Lower leg skin (tissue), 4 donors: ENCODE measurements at regions not wholly inside any gene's neighbourhood (a gene's known extent, or its start where the extent isn't known, plus 50 kb on each side); places are given as distances from the start of the nearest gene placed in this dataset.
A peak's percentile ranks its signal among the peaks of the same experiment; 100 is the strongest.

ENCODE experiments used
- DNase-seq, 2 donors: peaks; one replicate each; pipeline ENCODE4 v3.0.0-alpha.2; 2019; ENCODE audit warnings: low spot score in 2 of 2
- H3K4me3 ChIP-seq: fragments of 200-600 bp; sonication (generic); 2 replicates; pipeline ENCODE4 v1.5.1; 2017; ENCODE audit warnings: mild to moderate bottlenecking, low read depth; ENCODE audit not compliant: poor library complexity, severe bottlenecking
- POLR2A ChIP-seq, 2 donors: fragments of 450-650 bp; IDR thresholded peaks; one replicate each; pipeline ENCODE4 v1.6.1; 2016 to 2017; ENCODE audit warnings: antibody characterized with exemption in 2 of 2, mild to moderate bottlenecking in 1 of 2, moderate library complexity in 1 of 2
- WGBS, 2 donors: methylation state at CpG; one replicate each; pipeline ENCODE4 v1.1.5; 2018; 5-methylcytosine and 5-hydroxymethylcytosine counted together
- intact Hi-C: fragments of 100-400 bp; cut with DNase I; formaldehyde crosslinking; loops from one replicate; pipeline ENCODE4 v1.15.0; 2023; ENCODE audit warnings: low total_unique reads
- TF ChIP-seq, protein P1 (sequence below), 3 donors: fragments of 450-650 bp; IDR thresholded peaks; one replicate each; pipeline ENCODE4 v1.5.1; 2016; ENCODE audit warnings: antibody characterized with exemption in 3 of 3, mild to moderate bottlenecking in 3 of 3, moderate library complexity in 2 of 3

DNA sequence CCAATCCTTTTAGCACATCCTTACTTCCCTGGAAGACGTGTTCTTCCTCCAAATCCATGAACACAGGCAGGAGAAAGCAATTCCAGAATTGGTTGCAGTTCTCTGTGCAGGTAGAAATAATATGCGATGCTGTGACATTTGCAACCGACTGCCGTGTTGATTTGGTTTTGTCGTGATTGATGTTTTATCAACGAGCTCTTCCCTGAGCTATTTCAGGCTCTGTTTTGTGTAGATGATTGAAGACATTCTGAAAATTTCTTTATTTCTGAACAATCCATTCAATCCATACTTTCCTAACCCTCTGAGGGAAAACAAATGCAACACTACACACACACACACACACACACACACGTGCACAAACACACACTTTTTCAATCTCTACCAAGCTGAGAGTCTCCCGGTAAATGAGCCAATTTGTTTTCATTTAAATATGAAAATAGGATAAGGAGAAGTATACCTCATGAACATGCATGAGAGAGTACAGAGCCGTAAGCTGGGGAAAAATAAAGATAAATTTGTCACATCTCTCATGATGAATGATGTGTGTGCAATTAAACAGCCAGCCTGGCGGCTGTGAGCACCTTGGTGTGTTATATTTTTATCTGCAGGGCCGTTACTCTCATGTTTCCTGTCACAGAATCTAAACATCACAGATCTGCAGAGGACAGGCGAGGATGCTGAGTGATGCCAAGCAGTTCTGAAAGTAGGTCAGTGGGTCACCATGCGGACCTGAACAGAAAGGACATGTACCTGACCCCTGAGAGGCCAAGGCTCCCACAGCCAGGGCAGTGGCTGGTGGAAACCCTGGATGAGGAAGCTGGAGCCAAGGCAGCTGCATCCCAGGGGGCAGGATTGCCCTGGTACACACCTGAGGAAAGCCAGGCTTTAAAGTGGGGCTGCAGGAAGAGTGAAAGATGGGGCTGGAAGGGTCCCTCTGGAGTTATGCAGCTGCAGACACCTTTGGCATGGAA, 64.8 kb downstream of the PDCL3 start:
- whole genome bisulfite sequencing, 2 donors, result 66% methylated on average over 13 of the region's 13 CpGs
- peak in 1 of 2 donors; percentile 65 for DNase-seq
- intact Hi-C loops, result no loop called here
- no peak for TF ChIP-seq POLR2A (IDR thresholded peaks at IDR 0.05)
- TF ChIP-seq, protein P1, sequence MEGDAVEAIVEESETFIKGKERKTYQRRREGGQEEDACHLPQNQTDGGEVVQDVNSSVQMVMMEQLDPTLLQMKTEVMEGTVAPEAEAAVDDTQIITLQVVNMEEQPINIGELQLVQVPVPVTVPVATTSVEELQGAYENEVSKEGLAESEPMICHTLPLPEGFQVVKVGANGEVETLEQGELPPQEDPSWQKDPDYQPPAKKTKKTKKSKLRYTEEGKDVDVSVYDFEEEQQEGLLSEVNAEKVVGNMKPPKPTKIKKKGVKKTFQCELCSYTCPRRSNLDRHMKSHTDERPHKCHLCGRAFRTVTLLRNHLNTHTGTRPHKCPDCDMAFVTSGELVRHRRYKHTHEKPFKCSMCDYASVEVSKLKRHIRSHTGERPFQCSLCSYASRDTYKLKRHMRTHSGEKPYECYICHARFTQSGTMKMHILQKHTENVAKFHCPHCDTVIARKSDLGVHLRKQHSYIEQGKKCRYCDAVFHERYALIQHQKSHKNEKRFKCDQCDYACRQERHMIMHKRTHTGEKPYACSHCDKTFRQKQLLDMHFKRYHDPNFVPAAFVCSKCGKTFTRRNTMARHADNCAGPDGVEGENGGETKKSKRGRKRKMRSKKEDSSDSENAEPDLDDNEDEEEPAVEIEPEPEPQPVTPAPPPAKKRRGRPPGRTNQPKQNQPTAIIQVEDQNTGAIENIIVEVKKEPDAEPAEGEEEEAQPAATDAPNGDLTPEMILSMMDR (IDR thresholded peaks at IDR 0.05), result no peak
- no peak overlapping the region for H3K4me3 ChIP-seq

DNA sequence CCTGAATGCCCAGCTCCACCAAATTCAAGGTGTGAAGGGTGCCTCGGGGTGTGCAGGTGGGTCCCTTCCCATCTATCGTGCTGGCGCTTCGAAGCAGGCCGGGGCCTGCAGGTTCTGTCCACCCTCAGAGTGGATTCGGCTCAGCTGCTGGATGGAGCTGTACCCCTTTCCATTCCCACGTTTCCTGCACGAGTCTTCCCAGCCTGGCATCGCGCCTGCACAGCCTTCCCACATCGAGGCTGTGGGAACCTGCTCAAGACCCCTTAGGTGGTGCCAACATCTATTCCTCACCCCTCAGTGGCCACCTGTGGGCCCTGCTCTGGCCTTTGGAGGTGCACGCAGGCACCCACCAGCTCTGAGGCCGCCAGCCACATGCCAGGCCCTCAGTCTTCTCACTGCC, 65.7 kb downstream of the PDCL3 start:
- DNase-seq, result peak in 1 of 2 donors; percentile 77
- no peak for TF ChIP-seq POLR2A (IDR thresholded peaks at IDR 0.05)
- TF ChIP-seq, protein P1 (IDR thresholded peaks at IDR 0.05), result no peak
- intact Hi-C loops, result no loop called here
- WGBS, 2 donors, result 82 to 83% methylated on average over 13 of the region's 13 CpGs
- H3K4me3 ChIP-seq, result no peak overlapping the region

DNA sequence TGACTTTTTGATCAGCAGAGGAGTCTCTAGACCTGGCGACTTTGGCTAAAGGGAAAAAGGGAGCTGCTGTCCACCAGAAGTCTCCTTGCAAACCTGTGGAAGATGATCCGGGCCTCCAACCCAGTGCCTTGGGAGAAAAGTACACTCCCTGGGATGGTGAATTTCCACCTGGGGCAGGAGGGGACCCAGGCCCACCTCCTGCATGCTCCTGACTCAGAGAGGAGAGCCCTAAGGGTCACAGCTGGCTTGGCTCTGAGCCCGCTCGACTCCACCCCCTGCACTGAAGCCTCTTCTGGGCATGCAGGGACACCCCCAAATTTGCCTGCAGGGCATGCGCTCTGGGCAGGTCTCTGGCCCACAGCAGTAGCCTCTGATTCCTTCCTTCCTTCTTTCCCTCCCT, 66.5 kb downstream of the PDCL3 start:
- 72 to 85% methylated on average over 5 of the region's 5 CpGs for WGBS, 2 donors
- no peak overlapping the region for H3K4me3 ChIP-seq
- peak in 1 of 2 donors; percentile 39 for DNase-seq
- TF ChIP-seq POLR2A (IDR thresholded peaks at IDR 0.05), result no peak
- TF ChIP-seq, protein P1 (IDR thresholded peaks at IDR 0.05), result no peak
- intact Hi-C loops, result no loop called here

DNA sequence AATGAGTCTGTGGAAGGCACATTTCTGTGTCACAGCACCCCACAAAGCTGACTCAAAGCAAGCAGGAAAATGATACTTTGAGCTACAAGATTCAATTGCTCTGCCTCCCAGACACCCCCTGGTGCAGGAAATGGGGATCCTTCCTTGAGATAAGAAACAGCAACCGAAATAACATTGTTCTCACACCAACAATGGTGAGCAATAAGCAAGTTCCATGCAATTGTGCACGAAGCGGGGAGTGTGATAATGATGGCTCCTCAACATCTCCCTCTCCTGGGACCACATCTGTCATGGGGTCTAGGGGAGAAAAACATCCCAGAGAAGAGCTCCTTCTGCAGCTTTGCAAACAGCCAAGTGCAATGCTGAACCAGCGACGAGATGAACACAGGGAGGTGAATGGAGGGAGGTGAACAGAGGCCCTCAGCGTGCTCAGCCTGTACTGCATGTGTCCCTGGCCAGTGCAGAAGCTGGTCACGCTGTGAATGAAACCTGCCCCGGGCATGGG, 67.7 kb downstream of the PDCL3 start:
- peak in 1 of 2 donors; percentile 43 for DNase-seq

DNA sequence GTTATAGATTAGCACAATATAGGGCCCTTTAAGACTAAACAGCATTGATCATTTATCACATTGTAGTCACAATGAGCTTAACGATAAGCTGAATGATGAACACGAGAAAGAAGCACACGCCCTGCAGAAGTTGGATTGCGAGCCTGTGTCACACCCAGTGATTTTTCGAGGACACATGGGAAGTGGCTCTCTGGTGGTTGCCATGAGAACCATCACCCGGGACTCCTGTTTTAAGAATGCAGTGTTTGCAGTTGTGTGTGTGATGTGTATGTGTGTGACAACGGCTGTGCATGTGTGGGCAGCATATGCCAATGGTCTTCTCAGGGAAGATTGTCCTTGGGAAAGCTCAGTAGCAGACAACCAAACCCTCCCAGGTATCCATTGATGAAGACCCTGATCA, 69.2 kb downstream of the PDCL3 start:
- intact Hi-C loops, result no loop called here
- WGBS, 2 donors, result 76 to 78% methylated on average over 7 of the region's 7 CpGs
- no peak overlapping the region for H3K4me3 ChIP-seq
- TF ChIP-seq POLR2A (IDR thresholded peaks at IDR 0.05), result no peak
- TF ChIP-seq, protein P1 (IDR thresholded peaks at IDR 0.05), result no peak
- peak in 1 of 2 donors; percentile 12 for DNase-seq

More for the DNA sequence above, 67.7 kb downstream of the PDCL3 start:
- no peak overlapping the region for H3K4me3 ChIP-seq
- TF ChIP-seq, protein P1 (IDR thresholded peaks at IDR 0.05), result no peak
- no peak for TF ChIP-seq POLR2A (IDR thresholded peaks at IDR 0.05)
- intact Hi-C loops, result no loop called here
- 82 to 88% methylated on average over 8 of the region's 8 CpGs for WGBS, 2 donors
